ENCODE measurements at regions not wholly inside any gene's neighbourhood (a gene's known extent, or its start where the extent isn't known, plus 50 kb on each side); places are given as distances from the start of the nearest gene placed in this dataset.
A peak's percentile ranks its signal among the peaks of the same experiment; 100 is the strongest.

DNA sequence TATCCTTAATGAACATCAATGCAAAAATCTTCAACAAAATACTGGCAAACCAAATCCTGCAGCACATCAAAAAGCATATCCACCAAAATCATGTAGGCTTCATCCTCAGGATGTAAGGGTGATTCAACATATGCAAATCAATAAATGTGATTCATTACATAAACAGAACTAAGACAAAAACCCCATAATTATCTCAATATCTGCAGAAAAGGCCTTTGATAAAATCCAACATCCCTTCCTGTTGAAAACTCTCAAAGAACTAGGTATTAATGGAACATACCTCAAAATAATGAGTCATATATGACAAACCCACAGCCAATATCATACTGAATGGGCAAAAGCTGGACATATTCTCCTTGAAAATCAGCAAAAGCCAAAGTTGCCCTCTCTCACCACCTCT lies 54.6 kb upstream of the DEPDC1 start:
- H3K4me3 ChIP-seq (ENCODE audit: low read length), result no peak overlapping the region
- no peak for TF ChIP-seq CTCF (conservative IDR thresholded peaks at IDR 0.05; ENCODE audit: low read depth, low read length)
- DNase-seq (ENCODE audit: low read depth), result no peak

GRCh38 chr1:68558321-68559026 lies 61.6 kb upstream of the DEPDC1 start:
- no peak for TF ChIP-seq CTCF (conservative IDR thresholded peaks at IDR 0.05; ENCODE audit: low read depth, low read length)
- DNase-seq (ENCODE audit: low read depth), result no peak
- no peak overlapping the region for H3K4me3 ChIP-seq (ENCODE audit: low read length)

DNA sequence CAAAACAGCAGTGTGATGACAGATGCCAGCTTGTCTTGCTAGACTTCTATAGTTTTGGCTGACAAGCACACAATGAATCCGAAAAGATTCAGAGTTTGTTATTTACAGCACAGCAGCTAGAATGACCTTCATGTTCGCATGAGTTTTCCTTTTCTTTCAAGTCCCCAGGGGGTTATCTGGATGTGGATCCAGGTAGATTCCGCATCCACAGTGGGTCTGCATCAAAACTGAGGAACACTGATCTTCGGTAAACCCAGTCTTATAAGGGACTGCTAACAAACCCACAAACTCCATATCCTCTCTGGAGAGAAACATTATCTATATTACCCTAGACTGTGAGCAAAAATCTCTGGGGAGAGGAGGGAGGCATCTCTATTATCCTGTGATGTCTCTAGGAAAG lies 69.0 kb upstream of the DEPDC1 start:
- no peak overlapping the region for H3K4me3 ChIP-seq (ENCODE audit: low read length)
- no peak for TF ChIP-seq CTCF (conservative IDR thresholded peaks at IDR 0.05; ENCODE audit: low read depth, low read length)
- no peak for DNase-seq (ENCODE audit: low read depth)

DNA sequence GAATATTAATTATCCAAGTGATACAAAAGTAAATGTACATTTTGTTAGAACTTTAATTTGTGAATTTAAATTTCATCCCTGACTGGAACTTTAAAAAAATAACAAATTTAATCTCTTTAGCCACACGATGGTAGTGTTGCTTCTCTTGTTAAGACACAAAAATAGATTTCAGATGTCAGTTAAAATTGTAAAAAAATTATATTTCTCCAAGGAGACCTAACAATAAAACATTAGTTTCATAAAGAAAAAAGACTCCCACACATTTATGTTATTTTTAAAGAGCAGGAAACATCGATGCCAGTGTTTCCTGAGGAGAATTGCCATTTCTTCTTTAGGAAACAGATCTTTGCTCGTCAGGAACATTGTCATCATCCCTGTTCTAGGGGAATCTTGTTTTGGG lies 74.0 kb upstream of the DEPDC1 start:
- TF ChIP-seq CTCF (conservative IDR thresholded peaks at IDR 0.05; ENCODE audit: low read depth, low read length), result no peak
- no peak for DNase-seq (ENCODE audit: low read depth)

DNA sequence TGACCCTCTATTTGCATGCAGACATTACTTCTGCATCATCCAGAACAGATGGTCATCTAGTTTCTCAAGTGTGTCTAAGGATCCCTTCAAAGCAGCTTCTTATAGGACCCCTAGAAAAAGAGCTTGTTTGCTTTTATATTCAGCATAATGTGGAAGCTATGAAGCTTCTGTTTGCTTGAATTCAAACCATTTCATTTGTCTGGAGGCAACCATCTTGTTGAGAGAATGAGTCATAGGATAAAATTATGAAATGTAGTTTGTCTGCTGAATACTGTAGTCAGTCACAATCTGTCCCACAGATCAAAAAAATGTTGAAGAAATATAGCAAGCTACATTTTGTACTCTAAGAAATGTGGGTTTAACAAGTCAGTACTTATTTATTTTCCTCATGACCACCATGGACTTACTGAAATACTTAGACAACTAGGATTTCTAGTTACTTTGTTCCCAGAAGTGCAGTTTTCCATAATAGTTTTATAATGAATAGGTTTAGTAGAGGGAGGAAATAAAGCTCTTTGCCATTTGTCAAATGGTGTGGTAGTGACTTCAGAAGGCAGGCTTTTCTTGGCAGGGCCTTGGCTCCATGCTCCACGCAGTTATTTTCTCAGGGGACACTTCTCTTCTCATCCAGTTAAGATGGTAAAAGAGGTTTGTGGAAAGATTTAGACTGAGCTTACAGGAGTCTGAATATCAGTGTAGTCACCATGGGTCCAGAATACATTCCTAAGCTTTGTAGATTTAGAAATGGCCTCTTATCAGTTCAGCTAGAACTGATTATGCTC lies 74.8 kb upstream of the DEPDC1 start:
- DNase-seq (ENCODE audit: low read depth), result peak; percentile 10
- H3K4me3 ChIP-seq (ENCODE audit: low read length), result no peak overlapping the region

More for the DNA sequence above, 74.0 kb upstream of the DEPDC1 start:
- H3K4me3 ChIP-seq (ENCODE audit: low read length), result no peak overlapping the region

DNA sequence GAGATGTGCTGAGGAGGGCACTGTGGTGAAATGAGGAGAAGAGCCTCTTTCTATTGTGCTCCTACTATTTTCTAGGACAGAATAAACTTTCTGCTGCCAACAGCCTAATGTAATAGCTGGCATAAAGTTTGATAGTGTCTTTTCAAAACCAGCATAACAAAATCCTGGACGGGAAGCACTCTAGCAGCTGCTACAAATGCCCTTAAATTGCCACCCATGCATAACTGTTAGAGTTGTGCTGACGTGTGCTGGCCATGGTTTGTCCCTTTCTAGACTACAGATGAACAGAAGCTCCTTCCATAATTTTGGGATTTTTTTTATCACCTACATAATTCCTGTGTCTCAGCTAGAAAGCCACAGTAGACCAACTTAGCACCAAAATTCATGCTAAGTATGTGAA lies 88.5 kb upstream of the DEPDC1 start:
- no peak for DNase-seq (ENCODE audit: low read depth)
- H3K4me3 ChIP-seq (ENCODE audit: low read length), result no peak overlapping the region
- TF ChIP-seq CTCF (conservative IDR thresholded peaks at IDR 0.05; ENCODE audit: low read depth, low read length), result no peak

More for the DNA sequence above, 74.8 kb upstream of the DEPDC1 start:
- TF ChIP-seq CTCF (conservative IDR thresholded peaks at IDR 0.05; ENCODE audit: low read depth, low read length), result no peak

DNA sequence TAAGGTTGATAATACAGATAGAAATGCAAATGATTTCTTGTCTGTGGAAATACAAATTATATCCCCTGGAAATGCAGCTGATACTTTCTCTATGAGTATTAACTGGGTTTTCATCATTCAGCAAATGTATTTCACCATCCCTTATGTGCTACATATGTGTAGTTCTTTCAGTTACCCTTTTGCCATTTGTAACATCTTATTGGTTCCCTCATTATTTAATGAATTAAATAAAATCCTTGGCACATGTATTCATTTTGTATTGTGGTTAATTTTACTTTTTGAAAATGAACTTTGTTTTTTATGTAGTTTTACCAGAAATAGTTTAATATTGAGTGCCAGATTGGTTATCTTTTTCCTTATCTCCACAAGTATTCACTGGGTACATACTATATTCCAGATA lies 89.9 kb upstream of the DEPDC1 start:
- DNase-seq (ENCODE audit: low read depth), result no peak
- TF ChIP-seq CTCF (conservative IDR thresholded peaks at IDR 0.05; ENCODE audit: low read depth, low read length), result no peak
- H3K4me3 ChIP-seq (ENCODE audit: low read length), result no peak overlapping the region

Measured in retinal pigment epithelial cell (primary cell).